ENCODE measurements at regions not wholly inside any gene's neighbourhood (a gene's known extent, or its start where the extent isn't known, plus 50 kb on each side); places are given as distances from the start of the nearest gene placed in this dataset.
"Not testable (repeated sequence)": the region's sequence is repeated elsewhere in the genome, so short reads cannot be mapped to it uniquely, and the experiment has no call there.

DNA sequence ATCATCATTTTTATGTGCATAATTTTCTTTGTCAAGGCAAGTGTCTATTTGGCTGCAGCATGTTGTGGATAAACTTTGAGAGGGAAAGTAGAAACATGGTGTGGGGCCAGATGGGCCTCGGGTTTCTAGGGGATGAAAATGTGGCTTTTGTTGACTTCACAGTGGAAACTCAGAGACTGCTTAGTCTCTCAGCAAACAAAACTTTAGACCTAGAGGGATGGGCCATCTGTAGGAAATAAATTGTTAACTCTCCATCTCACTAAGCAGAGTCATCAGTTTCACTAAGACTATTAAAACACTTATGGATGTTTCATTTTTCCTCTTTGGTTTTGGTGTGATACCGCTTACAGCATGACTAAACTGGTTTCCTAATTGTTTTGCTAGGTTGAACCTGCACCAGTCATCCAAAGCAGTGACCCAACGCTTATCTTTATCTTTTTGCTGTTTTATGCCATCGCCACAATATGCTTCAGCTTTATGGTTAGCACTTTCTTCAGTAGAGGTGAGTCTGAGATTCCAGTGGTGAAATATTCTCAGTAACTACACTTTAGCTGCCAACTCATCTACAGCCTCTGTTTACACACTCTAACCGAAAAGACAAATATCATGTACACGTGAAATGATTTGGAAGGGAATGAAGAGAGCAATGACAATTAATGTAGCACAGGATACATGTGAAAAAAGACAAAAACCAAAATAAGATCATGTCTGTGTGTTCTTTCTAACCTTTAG is 60.6 kb upstream of the CRYM start:
- Histone ChIP-seq H3K27ac (ENCODE audit: low read depth in 1 of 2, low read length in 1 of 2) (no peak overlapping the region), H3K4me3 (ENCODE audit: low read length in 2 of 2) (no peak overlapping the region), H3K4me1 (ENCODE audit: control insufficient read depth in 2 of 2, insufficient read depth in 2 of 2, low read length in 2 of 2) (no peaks in the 10 kb centered on the region), H3K36me3 (ENCODE audit: control insufficient read depth in 2 of 2, insufficient read depth in 2 of 2, low read length in 1 of 2) (no peaks in the 10 kb centered on the region), H3K27me3 (ENCODE audit: control insufficient read depth in 2 of 2, insufficient read depth in 1 of 2, low read length in 1 of 2) (no peaks in the 10 kb centered on the region), H3K9me3 (ENCODE audit: control insufficient read depth in 2 of 2, insufficient read depth in 1 of 2, low read length in 1 of 2) (no peaks in the 10 kb centered on the region)
- DNase-seq (ENCODE audit: low read depth in 6 of 9, low spot score in 9 of 9) = no peak
- 97% methylated on average over 6 of the region's 6 CpGs for WGBS

DNA sequence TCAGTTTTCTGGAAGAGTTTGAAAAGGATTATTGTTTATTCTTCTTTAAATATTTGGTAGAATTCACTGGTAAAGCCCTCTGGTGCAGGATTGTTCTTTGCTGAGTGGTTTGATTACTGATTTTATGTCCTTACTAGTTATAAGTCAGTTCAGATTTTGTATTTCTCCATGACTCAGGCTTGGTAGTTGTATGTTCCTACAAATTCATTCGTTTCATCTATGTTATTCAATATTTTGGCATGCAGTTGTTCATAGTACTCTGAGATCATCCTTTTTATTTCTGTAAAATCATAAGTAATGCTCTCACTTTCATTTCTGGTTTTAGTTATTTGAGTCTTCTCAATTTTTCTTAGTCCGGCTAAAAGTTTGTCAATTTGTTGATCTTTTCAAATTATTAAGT is 58.1 kb upstream of the CRYM start:
- 96% methylated on average over 2 of the region's 2 CpGs for WGBS
- Histone ChIP-seq H3K4me1 (ENCODE audit: control insufficient read depth in 2 of 2, insufficient read depth in 2 of 2, low read length in 2 of 2) (no peaks in the 10 kb centered on the region), H3K36me3 (ENCODE audit: control insufficient read depth in 2 of 2, insufficient read depth in 2 of 2, low read length in 1 of 2) (no peaks in the 10 kb centered on the region), H3K27me3 (ENCODE audit: control insufficient read depth in 2 of 2, insufficient read depth in 1 of 2, low read length in 1 of 2) (no peaks in the 10 kb centered on the region), H3K27ac (ENCODE audit: low read depth in 1 of 2, low read length in 1 of 2) (no peak overlapping the region), H3K4me3 (ENCODE audit: low read length in 2 of 2) (no peak overlapping the region), H3K9me3 (ENCODE audit: control insufficient read depth in 2 of 2, insufficient read depth in 1 of 2, low read length in 1 of 2) (no peaks in the 10 kb centered on the region)
- DNase-seq (ENCODE audit: low read depth in 6 of 9, low spot score in 9 of 9) = no peak

DNA sequence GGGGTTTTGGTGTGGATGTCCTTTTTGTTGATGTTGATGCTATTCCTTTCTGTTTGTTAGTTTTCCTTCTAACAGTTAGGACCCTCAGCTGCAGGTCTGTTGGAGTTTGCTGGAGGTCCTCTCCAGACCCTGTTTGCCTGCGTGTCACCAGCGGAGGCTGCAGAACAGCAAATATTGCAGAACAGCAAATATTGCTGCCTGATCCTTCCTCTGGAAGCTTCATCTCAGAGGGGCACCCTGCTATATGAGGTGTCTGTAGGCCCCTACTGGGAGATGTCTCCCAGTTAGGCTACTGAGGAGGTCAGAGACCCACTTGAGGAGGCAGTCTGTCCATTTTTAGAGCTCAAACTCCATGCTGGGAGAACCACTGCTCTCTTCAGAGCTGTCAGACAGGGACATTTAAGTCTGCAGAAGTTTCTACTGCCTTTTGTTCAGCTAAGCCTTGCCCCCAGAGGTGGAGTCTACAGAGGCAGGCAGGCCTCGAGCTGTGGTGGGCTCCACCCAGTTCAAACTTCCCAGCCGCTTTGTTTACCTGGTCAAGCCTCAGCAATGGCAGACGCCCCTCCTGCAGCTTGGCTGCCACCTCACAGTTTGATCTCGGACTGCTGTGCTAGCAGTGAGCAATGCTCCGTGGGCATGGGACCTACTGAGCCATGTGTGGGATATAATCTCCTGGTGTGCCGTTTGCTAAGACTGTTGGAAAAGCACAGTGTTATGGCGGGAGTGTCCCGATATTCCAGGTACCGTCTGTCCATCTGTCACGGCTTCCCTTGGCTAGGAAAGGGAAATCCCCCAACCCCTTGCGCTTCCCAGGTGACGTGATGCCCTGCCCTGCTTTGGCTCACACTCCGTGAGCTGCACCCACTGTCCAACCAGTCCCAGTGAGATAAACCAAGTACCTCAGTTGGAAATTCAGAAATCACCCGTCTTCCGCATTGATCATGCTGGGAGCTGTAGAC is 56.4 kb upstream of the CRYM start:
- H3K27ac ChIP-seq (ENCODE audit: low read depth in 1 of 2, low read length in 1 of 2) = not testable (repeated sequence)
- 90% methylated on average over 17 of the region's 17 CpGs for WGBS

DNA sequence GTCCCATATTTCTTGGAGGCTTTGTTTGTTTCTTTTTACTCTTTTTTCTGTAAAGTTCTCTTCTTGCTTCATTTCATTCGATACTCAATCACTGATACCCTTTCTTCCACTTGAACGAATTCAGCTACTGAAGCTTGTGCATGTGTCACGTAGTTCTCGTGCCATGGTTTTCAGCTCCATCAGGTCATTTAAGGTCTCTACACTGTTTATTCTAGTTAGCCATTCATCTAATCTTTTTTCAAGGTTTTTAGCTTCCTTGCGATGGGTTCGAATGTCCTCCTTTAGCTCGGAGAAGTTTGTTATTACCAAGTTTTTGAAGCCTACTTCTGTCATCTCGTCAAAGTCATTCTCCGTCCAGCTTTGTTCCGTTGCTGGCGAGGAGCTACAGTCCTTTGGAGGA is 55.6 kb upstream of the CRYM start:
- not testable (repeated sequence) for H3K4me3 ChIP-seq (ENCODE audit: low read length in 2 of 2); H3K36me3 ChIP-seq (ENCODE audit: control insufficient read depth in 2 of 2, insufficient read depth in 2 of 2, low read length in 1 of 2); DNase-seq (ENCODE audit: low read depth in 6 of 9, low spot score in 9 of 9); H3K27ac ChIP-seq (ENCODE audit: low read depth in 1 of 2, low read length in 1 of 2); H3K27me3 ChIP-seq (ENCODE audit: control insufficient read depth in 2 of 2, insufficient read depth in 1 of 2, low read length in 1 of 2); H3K4me1 ChIP-seq (ENCODE audit: control insufficient read depth in 2 of 2, insufficient read depth in 2 of 2, low read length in 2 of 2); H3K9me3 ChIP-seq (ENCODE audit: control insufficient read depth in 2 of 2, insufficient read depth in 1 of 2, low read length in 1 of 2)
- WGBS = 95% methylated on average over 11 of the region's 11 CpGs

More for the DNA sequence above, 56.4 kb upstream of the CRYM start:
- not testable (repeated sequence) for H3K4me1 ChIP-seq (ENCODE audit: control insufficient read depth in 2 of 2, insufficient read depth in 2 of 2, low read length in 2 of 2); DNase-seq (ENCODE audit: low read depth in 6 of 9, low spot score in 9 of 9); H3K9me3 ChIP-seq (ENCODE audit: control insufficient read depth in 2 of 2, insufficient read depth in 1 of 2, low read length in 1 of 2); H3K4me3 ChIP-seq (ENCODE audit: low read length in 2 of 2); H3K36me3 ChIP-seq (ENCODE audit: control insufficient read depth in 2 of 2, insufficient read depth in 2 of 2, low read length in 1 of 2); H3K27me3 ChIP-seq (ENCODE audit: control insufficient read depth in 2 of 2, insufficient read depth in 1 of 2, low read length in 1 of 2)
